ENCODE measurements at regions not wholly inside any gene's neighbourhood (a gene's known extent, or its start where the extent isn't known, plus 50 kb on each side); places are given as distances from the start of the nearest gene placed in this dataset.

DNA sequence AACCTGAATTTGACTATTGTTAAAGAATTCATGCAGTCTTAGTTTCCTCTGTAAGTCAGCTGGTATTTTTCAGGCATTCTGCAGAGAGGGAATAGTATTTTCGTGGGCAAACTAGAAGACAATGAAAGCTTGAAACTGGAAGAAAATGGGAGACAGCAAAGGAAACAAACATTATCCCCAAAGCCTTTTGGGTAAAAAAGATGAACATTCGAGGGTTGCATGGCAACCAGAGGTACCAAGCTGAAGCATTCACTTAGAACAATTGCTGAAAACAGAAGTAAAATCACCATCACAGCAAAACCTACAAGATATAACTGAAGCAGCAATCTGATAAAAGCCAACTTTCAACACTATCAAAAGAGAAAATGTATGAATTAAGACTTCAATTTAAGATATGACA, 233.7 kb downstream of the SCG2 start (continued):
- TF ChIP-seq RFX5 (IDR thresholded peaks at IDR 0.05; ENCODE audit: borderline replicate concordance, low read depth, low read length) (no peak), GABPA (IDR thresholded peaks at IDR 0.05; ENCODE audit: borderline replicate concordance, insufficient read depth, low read length) (no peak), FOSL1 (IDR thresholded peaks at IDR 0.05; ENCODE audit: insufficient read depth, low read depth, low read length) (no peak), JUND (IDR thresholded peaks at IDR 0.05; ENCODE audit: low read length) (no peak), RXRA (IDR thresholded peaks at IDR 0.05; ENCODE audit: insufficient read depth, low read depth, low read length) (no peak)

Measured in H1 (cell line).